Endothelial cell of umbilical vein (primary cell): ENCODE measurements at regions not wholly inside any gene's neighbourhood (a gene's known extent, or its start where the extent isn't known, plus 50 kb on each side); places are given as distances from the start of the nearest gene placed in this dataset.

Experiments
- BruUV-seq: library from RNA; stranded (reverse); fragments of 400-500 nt; replicated peaks from 2 replicates; lab custom pipeline; 2021; lab: Mats Ljungman, UMichigan
- CTCF ChIA-PET: fragments of 300-600, 350-600 bp; sonication (Branson Sonifier 250); formaldehyde crosslinking; loops from one replicate; lab custom pipeline; 2021; ENCODE audit warnings: antibody characterized with exemption, inconsistent platforms; lab: Charles Lee
- POLR2A ChIA-PET: fragments of 300-600, 350-600 bp; sonication (Branson Sonifier 250); formaldehyde crosslinking; loops from one replicate; lab custom pipeline; 2021; ENCODE audit warnings: antibody characterized with exemption, inconsistent platforms; lab: Charles Lee
- DNase-seq: peaks from one replicate; pipeline ENCODE4 v3.0.0-alpha.2; 2011; ENCODE audit warnings: low read depth, low spot score
- FAIRE-seq: peaks from 2 replicates; lab custom pipeline; 2011; peaks lifted over from hg19 to GRCh38; lab: Jason Lieb, UNC
- H2AFZ ChIP-seq: 2 replicates; pipeline ENCODE4 v1.6.0; 2012; ENCODE audit warnings: low read depth, low read length, control low read depth, inconsistent platforms
- H3K27ac ChIP-seq: 2 replicates; pipeline ENCODE4 v1.5.1; 2011; ENCODE audit warnings: low read depth, mild to moderate bottlenecking, control low read depth, low read length, moderate library complexity; ENCODE audit not compliant: insufficient read depth
- H3K27me3 ChIP-seq, 2 experiments: 2 replicates each; pipeline versions ENCODE4 v1.6.0 to v1.6.1; 2011; ENCODE audit warnings: low read length in 2 of 2, mixed read lengths in 1 of 2; ENCODE audit not compliant: control insufficient read depth in 2 of 2, insufficient read depth in 2 of 2
- H3K36me3 ChIP-seq, 2 experiments: 2 replicates in 1 of 2; 3 replicates in 1 of 2; pipeline ENCODE4 v1.5.1; 2011; ENCODE audit warnings: low read length in 2 of 2, mild to moderate bottlenecking in 1 of 2, moderate library complexity in 1 of 2; ENCODE audit not compliant: control insufficient read depth in 2 of 2, insufficient read depth in 2 of 2; ENCODE audit errors: extremely low read depth in 1 of 2
- H3K4me1 ChIP-seq: 3 replicates; pipeline ENCODE4 v1.5.1; 2011; ENCODE audit warnings: mild to moderate bottlenecking, low read length; ENCODE audit not compliant: control insufficient read depth, insufficient read depth; ENCODE audit errors: extremely low read depth
- H3K4me2 ChIP-seq: 2 replicates; pipeline ENCODE4 v1.6.1; 2011; ENCODE audit warnings: low read length, control low read depth, mixed read lengths; ENCODE audit not compliant: insufficient read depth
- H3K4me3 ChIP-seq, 3 experiments: fragments of 200-600 bp in 1 of 3; sonication (generic), shearing (Covaris generic) in 1 of 3; replicated peaks in 1 of 3; 2 replicates each; pipeline ENCODE4 v1.5.1; 2011 to 2016; ENCODE audit warnings: control low read depth in 3 of 3, low read length in 3 of 3, mild to moderate bottlenecking in 2 of 3, inconsistent platforms in 1 of 3, low read depth in 1 of 3, moderate library complexity in 1 of 3; ENCODE audit not compliant: insufficient read depth in 1 of 3
- H3K79me2 ChIP-seq: 2 replicates; pipeline ENCODE4 v1.6.0; 2012; ENCODE audit warnings: low read length, inconsistent platforms; ENCODE audit not compliant: control insufficient read depth, insufficient read depth
- H3K9ac ChIP-seq: replicated peaks from 2 replicates; pipeline ENCODE3; 2011; ENCODE audit warnings: low read length, control low read depth; ENCODE audit not compliant: insufficient read depth; ENCODE audit errors: extremely low read depth
- H3K9me1 ChIP-seq: replicated peaks from 3 replicates; pipeline ENCODE4 v1.6.0; 2011; ENCODE audit warnings: mild to moderate bottlenecking, low read length; ENCODE audit not compliant: control insufficient read depth, insufficient read depth; ENCODE audit errors: extremely low read depth
- H3K9me3 ChIP-seq: replicated peaks from 2 replicates; pipeline ENCODE4 v1.5.1; 2012; ENCODE audit warnings: low read length, inconsistent platforms; ENCODE audit not compliant: control insufficient read depth, insufficient read depth
- H4K20me1 ChIP-seq: replicated peaks from 2 replicates; pipeline ENCODE3; 2011; ENCODE audit warnings: mild to moderate bottlenecking, low read length; ENCODE audit not compliant: control insufficient read depth, insufficient read depth; ENCODE audit errors: extremely low read depth
- EZH2 ChIP-seq: IDR thresholded peaks from 2 replicates; pipeline ENCODE4 v1.6.1; 2012; ENCODE audit warnings: borderline replicate concordance, low read depth, mild to moderate bottlenecking, moderate library complexity, low read length, inconsistent platforms; ENCODE audit not compliant: severe bottlenecking
- FOS ChIP-seq: IDR thresholded peaks from 2 replicates; pipeline ENCODE4 v1.6.1; 2011; ENCODE audit warnings: mild to moderate bottlenecking, low read length, moderate library complexity, borderline replicate concordance; ENCODE audit not compliant: insufficient read depth
- GATA2 ChIP-seq: IDR thresholded peaks from 2 replicates; pipeline ENCODE4 v1.7.0; 2011; ENCODE audit warnings: low read depth, mild to moderate bottlenecking, moderate library complexity, mixed read lengths, low read length; ENCODE audit not compliant: insufficient read length, insufficient read depth
- JUN ChIP-seq: IDR thresholded peaks from 2 replicates; pipeline ENCODE4 v1.6.1; 2011; ENCODE audit warnings: borderline replicate concordance, low read depth; ENCODE audit not compliant: insufficient read length, insufficient read depth
- MAX ChIP-seq: IDR thresholded peaks from 2 replicates; pipeline ENCODE4 v1.6.1; 2011; ENCODE audit not compliant: insufficient read depth, insufficient read length
- MYC ChIP-seq: IDR thresholded peaks from one replicate; pipeline ENCODE4 v1.6.1; 2011; ENCODE audit warnings: mild to moderate bottlenecking, low read depth, low read length
- POLR2A ChIP-seq: IDR thresholded peaks from 2 replicates; pipeline ENCODE4 v1.6.1; 2012; ENCODE audit warnings: low read depth, mild to moderate bottlenecking, control low read depth, low read length
- POLR2AphosphoS5 ChIP-seq: IDR thresholded peaks from 2 replicates; pipeline ENCODE4 v1.6.1; 2012; ENCODE audit warnings: low read depth, mild to moderate bottlenecking, control low read depth, low read length, moderate library complexity; ENCODE audit not compliant: insufficient read depth
- dilution Hi-C: fragments of 300-500 bp; cut with MboI; formaldehyde crosslinking; loops from one replicate; pipeline ENCODE4 v1.15.0; 2019; ENCODE audit warnings: low sequenced_read_pairs; ENCODE audit not compliant: extremely low pct_ligation_motif_present
- intact Hi-C: fragments of 100-400 bp; cut with micrococcal nuclease; formaldehyde crosslinking; loops from one replicate; pipeline ENCODE4 v1.10.0; 2022
- TF ChIP-seq, protein P1 (sequence below), 2 donors: IDR thresholded peaks; 1 replicate in 1 of 2; 2 replicates in 1 of 2; pipeline ENCODE4 v1.5.1; 2011; ENCODE audit warnings: low read length in 2 of 2, mild to moderate bottlenecking in 2 of 2, moderate library complexity in 2 of 2, control low read depth in 1 of 2, inconsistent platforms in 1 of 2, low read depth in 1 of 2; ENCODE audit not compliant: insufficient read depth in 1 of 2; ENCODE audit errors: extremely low read depth in 1 of 2

DNA sequence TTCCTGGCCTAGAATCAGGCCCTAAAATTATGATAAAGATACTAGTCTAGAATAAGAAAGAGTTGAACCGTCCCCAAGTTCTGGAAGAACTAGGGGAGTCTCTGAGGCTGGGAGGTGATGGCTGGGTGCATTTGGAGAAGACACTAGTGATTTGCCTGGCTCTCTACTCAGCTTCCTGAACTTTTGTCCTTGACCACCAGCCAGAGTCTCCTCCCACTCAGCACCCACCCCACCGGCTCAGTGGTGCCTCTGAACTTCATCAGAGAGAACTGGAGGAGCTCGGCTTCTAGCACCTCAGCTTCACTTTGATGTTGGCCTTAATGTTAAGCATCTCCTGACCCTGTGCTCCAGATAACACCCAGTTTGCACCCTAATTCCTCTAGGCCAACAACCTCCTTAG, 73.0 kb downstream of the PERP start:
- Histone ChIP-seq H3K9me1 (no peaks in the 10 kb centered on the region), H3K4me2 (no peak overlapping the region), H3K4me3 (no peak overlapping the region), H3K27ac (no peak overlapping the region), H3K27me3 (peaks cover 0 to 4% of the 10 kb centered on the region in 2 experiments), H2AFZ (no peak overlapping the region), H4K20me1 (no peaks in the 10 kb centered on the region), H3K4me1 (no peaks in the 10 kb centered on the region), H3K79me2 (no peaks in the 10 kb centered on the region), H3K9me3 (no peaks in the 10 kb centered on the region), H3K9ac (no peak overlapping the region), H3K36me3 (no peaks in the 10 kb centered on the region)
- no peak for DNase-seq
- intact Hi-C loops (no loop called here), dilution Hi-C loops (no loop called here)
- ChIA-PET CTCF (interaction anchor here (0.6 to 1.5 kb wide), 3 partner anchors 9 to 434 kb away, joined by 3 to 4 read pairs (median 3); no protein-coding TSS in a partner anchor), POLR2A (no interaction called here)
- BruUV-seq: no TSS peak
- no peak for FAIRE-seq
- TF ChIP-seq, protein P1, sequence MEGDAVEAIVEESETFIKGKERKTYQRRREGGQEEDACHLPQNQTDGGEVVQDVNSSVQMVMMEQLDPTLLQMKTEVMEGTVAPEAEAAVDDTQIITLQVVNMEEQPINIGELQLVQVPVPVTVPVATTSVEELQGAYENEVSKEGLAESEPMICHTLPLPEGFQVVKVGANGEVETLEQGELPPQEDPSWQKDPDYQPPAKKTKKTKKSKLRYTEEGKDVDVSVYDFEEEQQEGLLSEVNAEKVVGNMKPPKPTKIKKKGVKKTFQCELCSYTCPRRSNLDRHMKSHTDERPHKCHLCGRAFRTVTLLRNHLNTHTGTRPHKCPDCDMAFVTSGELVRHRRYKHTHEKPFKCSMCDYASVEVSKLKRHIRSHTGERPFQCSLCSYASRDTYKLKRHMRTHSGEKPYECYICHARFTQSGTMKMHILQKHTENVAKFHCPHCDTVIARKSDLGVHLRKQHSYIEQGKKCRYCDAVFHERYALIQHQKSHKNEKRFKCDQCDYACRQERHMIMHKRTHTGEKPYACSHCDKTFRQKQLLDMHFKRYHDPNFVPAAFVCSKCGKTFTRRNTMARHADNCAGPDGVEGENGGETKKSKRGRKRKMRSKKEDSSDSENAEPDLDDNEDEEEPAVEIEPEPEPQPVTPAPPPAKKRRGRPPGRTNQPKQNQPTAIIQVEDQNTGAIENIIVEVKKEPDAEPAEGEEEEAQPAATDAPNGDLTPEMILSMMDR (IDR thresholded peaks at IDR 0.05; ENCODE audit: extremely low read depth in 1 of 2, insufficient read depth in 1 of 2, low read depth in 1 of 2, low read length in 2 of 2): no peak
- TF ChIP-seq POLR2AphosphoS5 (no peak), GATA2 (no peak), POLR2A (no peak), JUN (no peak), FOS (no peak), MYC (no peak), EZH2 (no peak), MAX (no peak)
